Calu3 (cell line): ENCODE measurements at regions not wholly inside any gene's neighbourhood (a gene's known extent, or its start where the extent isn't known, plus 50 kb on each side); places are given as distances from the start of the nearest gene placed in this dataset.

Source experiments
- BruUV-seq: library from RNA; stranded (reverse); fragments of 400-500 nt; replicated peaks from 2 replicates; lab custom pipeline; 2021; lab: Mats Ljungman, UMichigan
- CTCF ChIA-PET: fragments of 300-600 bp; sonication (Branson Sonifier 250); formaldehyde crosslinking; loops from one replicate; lab custom pipeline; 2022; ENCODE audit warnings: antibody characterized with exemption; lab: Charles Lee
- DNase-seq: peaks from one replicate; pipeline ENCODE4 v3.0.0; 2022
- H3K27ac Mint-ChIP-seq: one replicate; pipeline ENCODE4 v1.8.0; 2022; ENCODE audit warnings: mixed read lengths; ENCODE audit not compliant: unreplicated experiment
- H3K27me3 Mint-ChIP-seq: one replicate; pipeline ENCODE4 v1.8.0; 2022; ENCODE audit warnings: mixed read lengths; ENCODE audit not compliant: unreplicated experiment
- H3K36me3 Mint-ChIP-seq: one replicate; pipeline ENCODE4 v1.8.0; 2022; ENCODE audit warnings: mild to moderate bottlenecking, moderate library complexity, mixed read lengths; ENCODE audit not compliant: insufficient read depth, unreplicated experiment
- H3K4me1 Mint-ChIP-seq: one replicate; pipeline ENCODE4 v1.8.0; 2022; ENCODE audit warnings: mild to moderate bottlenecking, low read depth, mixed read lengths; ENCODE audit not compliant: unreplicated experiment
- H3K4me3 Mint-ChIP-seq: one replicate; pipeline ENCODE4 v1.8.0; 2022; ENCODE audit warnings: mild to moderate bottlenecking, low read depth, moderate library complexity, mixed read lengths; ENCODE audit not compliant: unreplicated experiment
- H3K9me3 Mint-ChIP-seq: one replicate; pipeline ENCODE4 v1.8.0; 2022; ENCODE audit warnings: low read depth, mixed read lengths; ENCODE audit not compliant: unreplicated experiment
- intact Hi-C: fragments of 100-400 bp; cut with micrococcal nuclease; formaldehyde crosslinking; loops from one replicate; pipeline ENCODE4 v1.10.0; 2022; ENCODE audit not compliant: unreplicated experiment
- TF ChIP-seq, protein P1 (sequence below): fragments of 200-600 bp; IDR thresholded peaks from one replicate; pipeline ENCODE4 v1.8.0; 2022; ENCODE audit warnings: antibody characterized with exemption; ENCODE audit not compliant: unreplicated experiment

DNA sequence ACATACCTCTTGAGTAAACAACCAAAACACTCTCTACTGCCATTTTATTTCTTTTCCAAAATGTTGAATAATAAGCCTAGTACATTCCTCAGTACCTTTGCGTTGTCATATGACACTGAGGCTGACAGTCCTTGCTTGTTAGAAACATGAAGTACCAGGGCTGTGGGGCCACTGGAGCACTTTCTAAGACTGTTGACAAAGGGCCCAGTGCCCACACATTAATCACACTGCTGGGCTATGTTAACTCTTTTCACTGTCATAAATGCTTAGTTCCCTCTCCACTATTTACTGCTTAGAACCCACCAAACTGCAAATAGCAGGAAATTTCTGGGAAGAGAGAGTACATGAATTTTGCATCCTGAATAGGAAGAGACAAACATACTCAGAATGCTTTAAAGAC, 57.1 kb downstream of the FAM47B start:
- TF ChIP-seq, protein P1, sequence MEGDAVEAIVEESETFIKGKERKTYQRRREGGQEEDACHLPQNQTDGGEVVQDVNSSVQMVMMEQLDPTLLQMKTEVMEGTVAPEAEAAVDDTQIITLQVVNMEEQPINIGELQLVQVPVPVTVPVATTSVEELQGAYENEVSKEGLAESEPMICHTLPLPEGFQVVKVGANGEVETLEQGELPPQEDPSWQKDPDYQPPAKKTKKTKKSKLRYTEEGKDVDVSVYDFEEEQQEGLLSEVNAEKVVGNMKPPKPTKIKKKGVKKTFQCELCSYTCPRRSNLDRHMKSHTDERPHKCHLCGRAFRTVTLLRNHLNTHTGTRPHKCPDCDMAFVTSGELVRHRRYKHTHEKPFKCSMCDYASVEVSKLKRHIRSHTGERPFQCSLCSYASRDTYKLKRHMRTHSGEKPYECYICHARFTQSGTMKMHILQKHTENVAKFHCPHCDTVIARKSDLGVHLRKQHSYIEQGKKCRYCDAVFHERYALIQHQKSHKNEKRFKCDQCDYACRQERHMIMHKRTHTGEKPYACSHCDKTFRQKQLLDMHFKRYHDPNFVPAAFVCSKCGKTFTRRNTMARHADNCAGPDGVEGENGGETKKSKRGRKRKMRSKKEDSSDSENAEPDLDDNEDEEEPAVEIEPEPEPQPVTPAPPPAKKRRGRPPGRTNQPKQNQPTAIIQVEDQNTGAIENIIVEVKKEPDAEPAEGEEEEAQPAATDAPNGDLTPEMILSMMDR, result no peak
- Mint-ChIP-seq H3K27ac (no peak overlapping the region), H3K4me3 (no peak overlapping the region), H3K9me3 (no peaks in the 10 kb centered on the region), H3K27me3 (no peaks in the 10 kb centered on the region), H3K36me3 (no peaks in the 10 kb centered on the region), H3K4me1 (no peaks in the 10 kb centered on the region)
- intact Hi-C loops, result no loop called here
- CTCF ChIA-PET, result no interaction called here
- no peak for DNase-seq
- BruUV-seq, result no TSS peak

GRCh38 chrX:35006361-35006760, 63.8 kb downstream of the FAM47B start:
- Mint-ChIP-seq H3K4me1 (no peaks in the 10 kb centered on the region), H3K36me3 (no peaks in the 10 kb centered on the region), H3K27me3 (no peaks in the 10 kb centered on the region), H3K27ac (no peak overlapping the region), H3K9me3 (peaks cover 7% of the 10 kb centered on the region), H3K4me3 (no peak overlapping the region)
- CTCF ChIA-PET, result no interaction called here
- intact Hi-C loops, result no loop called here
- no TSS peak for BruUV-seq
- no peak for DNase-seq
- TF ChIP-seq, protein P1, result no peak

GRCh38 chrX:35015621-35016020, 73.0 kb downstream of the FAM47B start:
- BruUV-seq, result no TSS peak
- H3K9me3 Mint-ChIP-seq, result peaks cover 5% of the 10 kb centered on the region
- intact Hi-C loops, result no loop called here
- CTCF ChIA-PET, result no interaction called here
- H3K27ac Mint-ChIP-seq, result no peak overlapping the region
- H3K4me3 Mint-ChIP-seq, result no peak overlapping the region
- TF ChIP-seq, protein P1, result no peak
- no peak for DNase-seq
- H3K36me3 Mint-ChIP-seq, result no peaks in the 10 kb centered on the region
- H3K4me1 Mint-ChIP-seq, result no peaks in the 10 kb centered on the region
- H3K27me3 Mint-ChIP-seq, result no peaks in the 10 kb centered on the region

DNA sequence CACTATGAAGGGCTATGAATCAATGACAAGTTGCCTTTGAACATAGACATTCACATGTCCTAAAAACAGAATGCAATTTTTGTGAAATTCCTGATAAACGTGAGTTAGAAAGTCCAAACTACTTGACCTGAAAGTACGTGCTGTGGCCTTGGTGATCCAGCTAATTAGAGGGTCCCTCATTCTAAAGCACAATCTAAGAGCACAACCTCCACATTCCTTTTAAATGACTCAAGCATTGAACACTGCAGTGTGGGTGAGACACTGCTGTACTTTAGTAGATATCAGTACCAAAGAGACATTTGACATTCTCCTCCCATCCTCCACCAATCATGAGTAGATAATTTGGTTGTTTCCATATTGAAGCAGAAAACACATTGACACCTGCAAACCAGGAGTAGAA, 73.5 kb downstream of the FAM47B start:
- no TSS peak for BruUV-seq
- no peaks in the 10 kb centered on the region for H3K36me3 Mint-ChIP-seq
- H3K4me1 Mint-ChIP-seq, result no peaks in the 10 kb centered on the region
- no peak overlapping the region for H3K27ac Mint-ChIP-seq
- intact Hi-C loops, result no loop called here
- CTCF ChIA-PET, result no interaction called here
- no peak overlapping the region for H3K4me3 Mint-ChIP-seq
- peaks cover 3% of the 10 kb centered on the region for H3K9me3 Mint-ChIP-seq
- TF ChIP-seq, protein P1, result no peak
- H3K27me3 Mint-ChIP-seq, result no peaks in the 10 kb centered on the region
- DNase-seq, result no peak
